Body of pancreas (tissue), 4 donors: ENCODE measurements at regions not wholly inside any gene's neighbourhood (a gene's known extent, or its start where the extent isn't known, plus 50 kb on each side); places are given as distances from the start of the nearest gene placed in this dataset.

ENCODE experiments used
- CTCF ChIP-seq, 7 experiments: fragments of 450-650 bp in 4 of 7; fragments of 200-600 bp in 3 of 7; sonication (generic) in 3 of 7; IDR thresholded peaks; one replicate each; pipeline ENCODE4 v1.5.1; 2016 to 2019; ENCODE audit warnings: antibody characterized with exemption in 7 of 7
- POLR2A ChIP-seq, 3 donors: fragments of 450-650 bp; IDR thresholded peaks; one replicate each; pipeline ENCODE4 v1.6.1; 2016; ENCODE audit warnings: antibody characterized with exemption in 3 of 3, mild to moderate bottlenecking in 2 of 3

DNA sequence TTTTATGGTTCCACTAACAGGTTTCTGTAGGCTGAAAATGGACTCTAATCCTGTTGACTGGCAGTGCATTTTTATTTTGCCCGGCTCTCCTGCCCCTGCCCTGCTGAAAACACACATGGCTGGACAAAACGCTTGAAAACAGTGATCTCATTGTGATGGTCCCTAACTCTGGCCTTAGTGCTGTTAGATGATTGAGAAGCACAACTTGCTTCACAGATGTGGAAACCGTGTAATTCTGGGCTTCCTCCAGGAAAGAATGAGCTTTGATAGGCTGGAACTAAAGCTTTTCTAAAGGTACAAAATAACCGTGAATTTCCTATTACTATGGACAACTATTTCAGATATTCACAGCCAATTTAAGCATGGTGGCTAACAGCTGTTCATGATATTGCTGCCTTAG is 121.4 kb downstream of the VGLL3 start:
- TF ChIP-seq POLR2A (IDR thresholded peaks at IDR 0.05) (no peak), CTCF (IDR thresholded peaks at IDR 0.05) (no peak)
